ENCODE measurements at regions not wholly inside any gene's neighbourhood (a gene's known extent, or its start where the extent isn't known, plus 50 kb on each side); places are given as distances from the start of the nearest gene placed in this dataset.

GRCh38 chr15:46059921-46060594 is 425.2 kb downstream of the SQOR start:
- Mint-ChIP-seq H3K27me3 (no peaks in the 10 kb centered on the region), H3K4me1 (no peaks in the 10 kb centered on the region), H3K9me3 (ENCODE audit: insufficient read depth) (no peaks in the 10 kb centered on the region), H3K27ac (no peak overlapping the region), H3K4me3 (no peak overlapping the region)
- H3K9ac ChIP-seq (ENCODE audit: low read length) = no peak overlapping the region
- 88% methylated on average over 3 of the region's 3 CpGs for WGBS (ENCODE audit: insufficient coverage)
- no peak for TF ChIP-seq EZH2 (IDR thresholded peaks at IDR 0.05; ENCODE audit: borderline replicate concordance, insufficient read depth, low read depth, low read length, poor library complexity, severe bottlenecking)
- DNase-seq (no peak), ATAC-seq (ENCODE audit: low read depth) (no peak)
- H3K79me2 ChIP-seq (ENCODE audit: control insufficient read depth, insufficient read depth, low read length) = no peaks in the 10 kb centered on the region
- no peaks in the 10 kb centered on the region for H3K9me3 ChIP-seq (ENCODE audit: control extremely low read depth in 1 of 3, control insufficient read depth in 2 of 3, insufficient read depth in 1 of 3, low read length in 2 of 3)
- H3K27me3 ChIP-seq (replicated peaks in 1 of 4; ENCODE audit: control extremely low read depth in 1 of 4, control insufficient read depth in 3 of 4, insufficient read depth in 4 of 4, low read length in 3 of 4) = no peaks in the 10 kb centered on the region
- H3K4me3 ChIP-seq (ENCODE audit: control extremely low read depth in 1 of 5, extremely low read depth in 1 of 5, insufficient read depth in 1 of 5, low read depth in 2 of 5, low read length in 4 of 5) = no peak overlapping the region
- H3K4me1 ChIP-seq (ENCODE audit: control insufficient read depth in 2 of 2, insufficient read depth in 2 of 2, low read length in 2 of 2) = no peaks in the 10 kb centered on the region
- ChIA-PET CTCF (no interaction called here), POLR2A (no interaction called here)
- no peak overlapping the region for H3K27ac ChIP-seq (ENCODE audit: low read length in 2 of 2)
- H4K20me1 ChIP-seq (ENCODE audit: control insufficient read depth, insufficient read depth, low read length, poor library complexity, severe bottlenecking) = no peaks in the 10 kb centered on the region
- H2AFZ ChIP-seq (ENCODE audit: insufficient read depth, low read depth, low read length, poor library complexity, severe bottlenecking) = no peak overlapping the region
- H3K36me3 ChIP-seq (replicated peaks in 1 of 2; ENCODE audit: control extremely low read depth in 1 of 2, control insufficient read depth in 1 of 2, extremely low read depth in 1 of 2, insufficient read depth in 2 of 2, low read length in 1 of 2) = no peaks in the 10 kb centered on the region
- no peak overlapping the region for H3K4me2 ChIP-seq (replicated peaks; ENCODE audit: low read depth, low read length, poor library complexity, severe bottlenecking)
- intact Hi-C loops (cut with micrococcal nuclease) = no loop called here

DNA sequence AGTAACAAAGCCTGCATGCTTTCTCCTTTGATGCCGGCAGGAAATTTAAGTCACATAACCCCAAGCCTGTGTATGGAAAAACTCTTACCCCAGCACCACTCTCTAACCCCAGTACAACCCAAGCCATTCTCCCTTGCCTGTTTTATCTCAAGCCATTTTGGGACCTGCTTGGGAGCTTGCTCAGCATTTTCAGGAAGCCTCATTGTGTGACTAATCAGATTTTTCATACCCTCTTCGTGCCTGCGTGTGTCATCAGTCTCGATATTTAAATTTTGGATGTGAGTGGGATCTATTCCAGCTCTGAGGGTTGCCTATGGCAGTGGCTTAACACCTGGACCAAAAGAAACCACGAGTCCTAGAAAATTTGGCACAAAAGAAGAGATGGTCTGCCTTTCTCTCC is 426.2 kb downstream of the SQOR start:
- Histone ChIP-seq H3K27ac (ENCODE audit: low read length in 2 of 2) (no peak overlapping the region), H3K9ac (ENCODE audit: low read length) (no peak overlapping the region), H3K4me3 (ENCODE audit: control extremely low read depth in 1 of 5, extremely low read depth in 1 of 5, insufficient read depth in 1 of 5, low read depth in 2 of 5, low read length in 4 of 5) (no peak overlapping the region), H2AFZ (ENCODE audit: insufficient read depth, low read depth, low read length, poor library complexity, severe bottlenecking) (no peak overlapping the region), H4K20me1 (ENCODE audit: control insufficient read depth, insufficient read depth, low read length, poor library complexity, severe bottlenecking) (no peaks in the 10 kb centered on the region), H3K9me3 (ENCODE audit: control extremely low read depth in 1 of 3, control insufficient read depth in 2 of 3, insufficient read depth in 1 of 3, low read length in 2 of 3) (no peaks in the 10 kb centered on the region), H3K36me3 (replicated peaks in 1 of 2; ENCODE audit: control extremely low read depth in 1 of 2, control insufficient read depth in 1 of 2, extremely low read depth in 1 of 2, insufficient read depth in 2 of 2, low read length in 1 of 2) (no peaks in the 10 kb centered on the region), H3K27me3 (replicated peaks in 1 of 4; ENCODE audit: control extremely low read depth in 1 of 4, control insufficient read depth in 3 of 4, insufficient read depth in 4 of 4, low read length in 3 of 4) (no peaks in the 10 kb centered on the region), H3K4me2 (replicated peaks; ENCODE audit: low read depth, low read length, poor library complexity, severe bottlenecking) (no peak overlapping the region), H3K79me2 (ENCODE audit: control insufficient read depth, insufficient read depth, low read length) (no peaks in the 10 kb centered on the region), H3K4me1 (ENCODE audit: control insufficient read depth in 2 of 2, insufficient read depth in 2 of 2, low read length in 2 of 2) (no peaks in the 10 kb centered on the region)
- ATAC-seq (ENCODE audit: low read depth) (no peak), DNase-seq (no peak)
- Mint-ChIP-seq H3K27me3 (no peaks in the 10 kb centered on the region), H3K4me3 (no peak overlapping the region), H3K4me1 (no peaks in the 10 kb centered on the region), H3K27ac (no peak overlapping the region), H3K9me3 (ENCODE audit: insufficient read depth) (peaks cover 3% of the 10 kb centered on the region)
- CTCF ChIA-PET = interaction anchor here (0.6 kb wide), 1 partner anchor 394 kb away, joined by 3 read pairs; no protein-coding TSS in a partner anchor
- POLR2A ChIA-PET = no interaction called here
- intact Hi-C loops (cut with micrococcal nuclease) = no loop called here
- TF ChIP-seq EZH2 (IDR thresholded peaks at IDR 0.05; ENCODE audit: borderline replicate concordance, insufficient read depth, low read depth, low read length, poor library complexity, severe bottlenecking) = no peak
- TF ChIP-seq CTCF (IDR thresholded peaks at IDR 0.05) = no peak
- 83% methylated on average over 5 of the region's 5 CpGs for WGBS (ENCODE audit: insufficient coverage)

All from B cell (primary cell).